HG02678 (cell line): ENCODE measurements at regions not wholly inside any gene's neighbourhood (a gene's known extent, or its start where the extent isn't known, plus 50 kb on each side); places are given as distances from the start of the nearest gene placed in this dataset.

ENCODE experiments used
- ATAC-seq: cut with Tn5 transposase; IDR thresholded peaks from one replicate; pipeline ENCODE4 v1.9.1; 2021; ENCODE audit warnings: mild to moderate bottlenecking, moderate library complexity; ENCODE audit not compliant: unreplicated experiment

DNA sequence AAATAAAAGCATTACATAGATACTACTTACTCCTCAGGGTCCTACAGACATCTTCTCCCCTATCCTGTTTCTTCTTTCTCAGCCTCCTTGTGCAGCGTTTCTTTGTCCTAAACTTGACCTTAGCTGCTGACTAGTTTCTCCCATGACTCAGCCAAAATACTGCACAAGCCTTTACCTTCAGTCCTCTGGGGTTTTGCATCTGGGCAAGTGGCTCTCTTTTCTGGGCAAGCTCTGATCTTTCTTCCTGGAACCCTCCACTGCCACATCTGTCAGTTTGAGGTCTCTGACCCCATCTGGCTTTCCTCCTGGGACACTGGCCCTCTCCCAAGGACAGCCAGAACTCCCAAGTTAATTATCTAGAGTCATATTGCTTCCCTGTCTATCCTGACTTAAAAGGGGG, 838.4 kb downstream of the DHX35 start:
- peak; percentile 73 for ATAC-seq

DNA sequence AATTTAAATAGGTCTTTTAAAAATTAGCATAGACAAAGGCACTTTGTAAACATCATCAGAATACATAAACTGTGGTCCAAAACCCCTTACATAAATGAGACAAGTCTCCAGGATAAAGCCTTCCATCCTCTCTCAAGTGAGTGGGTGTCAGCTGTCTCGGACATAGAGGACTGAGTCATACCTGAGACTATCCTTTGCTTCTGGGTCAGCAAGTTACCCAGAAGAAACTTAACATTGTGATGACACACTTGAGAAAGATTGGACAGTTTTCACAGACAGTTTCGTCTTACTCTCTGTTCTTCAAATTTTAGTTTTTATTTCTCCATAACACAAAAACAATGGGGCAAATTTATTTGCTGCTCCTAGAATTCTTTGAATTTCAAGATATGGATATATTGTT, 838.0 kb downstream of the DHX35 start:
- ATAC-seq = peak; percentile 80

DNA sequence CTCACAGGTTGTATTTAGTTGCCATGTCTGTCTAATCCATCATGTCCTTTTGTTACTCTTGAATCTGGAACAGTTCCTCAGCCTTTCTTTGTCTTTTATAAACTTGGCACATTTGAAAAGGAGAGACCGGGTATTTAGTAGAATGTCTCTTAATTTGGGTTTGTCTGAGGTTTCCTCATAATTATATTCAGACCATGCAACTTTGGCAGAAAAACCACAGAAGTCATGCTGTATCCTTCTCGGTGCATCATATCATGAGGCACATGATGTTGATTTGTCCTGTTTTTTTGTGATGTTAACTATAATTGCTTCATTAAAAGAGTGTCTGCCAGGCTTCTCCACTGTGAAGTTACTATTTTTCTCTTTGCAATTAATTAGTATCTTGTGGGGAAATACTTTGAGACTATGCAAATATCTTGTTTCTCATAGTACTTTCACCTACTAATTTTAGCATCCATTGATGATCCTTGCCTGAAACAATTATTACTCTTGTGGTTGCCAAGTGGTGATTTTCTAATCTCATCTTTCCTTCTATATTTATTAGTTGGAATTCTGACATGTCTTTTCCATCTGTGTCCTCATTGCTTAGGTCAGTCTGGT, 837.3 kb downstream of the DHX35 start:
- ATAC-seq = no peak

GRCh38 chr20:39795401-39796272, 833.5 kb downstream of the DHX35 start:
- ATAC-seq = no peak

GRCh38 chr20:39792334-39792733, 830.2 kb downstream of the DHX35 start:
- ATAC-seq = no peak

- peak; percentile 71 for ATAC-seq
Measured at GRCh38 chr20:39789411-39789810, 827.3 kb downstream of the DHX35 start.

GRCh38 chr20:39785252-39785917, 823.2 kb downstream of the DHX35 start:
- no peak for ATAC-seq

- ATAC-seq = no peak
Measured at GRCh38 chr20:39784693-39785092, 822.5 kb downstream of the DHX35 start.

- no peak for ATAC-seq
Measured at GRCh38 chr20:39778847-39779604, 816.9 kb downstream of the DHX35 start.

- peak; percentile 65 for ATAC-seq
Measured at GRCh38 chr20:39778431-39778830, 816.3 kb downstream of the DHX35 start.

- ATAC-seq = no peak
Measured at GRCh38 chr20:39777610-39778009, 815.5 kb downstream of the DHX35 start.

- no peak for ATAC-seq
Measured at GRCh38 chr20:39775110-39775509, 813.0 kb downstream of the DHX35 start.

GRCh38 chr20:39773380-39774000, 811.3 kb downstream of the DHX35 start:
- no peak for ATAC-seq

- no peak for ATAC-seq
Measured at GRCh38 chr20:39767352-39767751, 805.2 kb downstream of the DHX35 start.

- no peak for ATAC-seq
Measured at GRCh38 chr20:39766333-39766732, 804.2 kb downstream of the DHX35 start.

DNA sequence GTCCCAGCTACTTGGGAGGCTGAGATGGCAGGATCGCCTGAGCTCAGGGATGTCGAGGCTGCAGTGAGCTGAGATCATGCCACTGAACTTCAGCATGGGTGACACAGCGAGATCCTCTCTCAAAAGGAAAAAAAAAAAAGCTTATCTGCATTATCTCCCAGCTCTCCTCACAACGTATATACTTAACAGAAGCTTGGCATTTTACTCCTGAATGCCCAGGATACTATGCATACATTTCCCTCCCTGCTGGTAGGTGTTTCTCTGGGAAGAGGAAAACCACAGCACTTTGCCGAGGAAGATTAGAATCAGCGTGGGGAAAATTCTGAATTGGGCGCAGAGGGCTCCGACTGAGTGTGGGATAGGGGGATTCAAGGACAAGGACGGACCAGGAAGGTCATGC, 800.6 kb downstream of the DHX35 start:
- ATAC-seq = no peak

DNA sequence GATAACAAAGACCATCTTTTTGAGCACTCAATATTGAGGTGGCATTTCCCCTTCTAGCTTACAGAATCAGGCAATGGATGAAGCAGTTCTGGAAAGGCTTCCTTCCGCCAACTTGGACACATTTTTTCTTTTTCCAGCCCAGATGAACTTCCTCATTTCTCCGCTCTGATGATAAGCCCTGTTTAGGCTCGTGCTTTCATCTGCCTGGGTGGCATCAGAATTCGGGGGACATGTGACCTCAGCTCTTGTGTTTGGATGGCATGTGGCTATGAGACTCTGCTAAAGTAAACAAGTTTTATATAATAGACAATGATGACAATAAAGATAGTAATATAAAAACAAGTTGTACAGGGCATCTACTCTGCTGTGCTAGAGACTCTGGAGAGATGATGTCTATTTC, 796.7 kb downstream of the DHX35 start:
- ATAC-seq = no peak

DNA sequence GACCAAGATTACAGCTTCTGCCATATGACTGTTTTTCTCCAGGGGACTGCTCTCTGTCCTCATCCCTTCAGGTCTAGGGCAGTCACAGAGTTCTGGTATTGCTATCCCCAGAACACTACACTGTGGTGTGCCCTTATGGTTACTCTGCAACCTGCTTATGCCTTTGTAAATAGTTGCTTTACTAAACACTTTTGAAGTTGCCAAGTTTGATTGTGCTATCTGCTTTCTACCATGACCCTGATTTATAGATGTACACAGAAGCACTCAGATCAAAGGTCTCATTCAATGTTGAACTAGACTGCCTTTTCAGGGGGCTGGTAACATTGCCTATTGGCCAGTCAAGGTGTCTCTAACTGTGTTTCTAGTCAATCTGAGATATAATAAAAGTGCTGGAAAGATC, 794.7 kb downstream of the DHX35 start:
- no peak for ATAC-seq

DNA sequence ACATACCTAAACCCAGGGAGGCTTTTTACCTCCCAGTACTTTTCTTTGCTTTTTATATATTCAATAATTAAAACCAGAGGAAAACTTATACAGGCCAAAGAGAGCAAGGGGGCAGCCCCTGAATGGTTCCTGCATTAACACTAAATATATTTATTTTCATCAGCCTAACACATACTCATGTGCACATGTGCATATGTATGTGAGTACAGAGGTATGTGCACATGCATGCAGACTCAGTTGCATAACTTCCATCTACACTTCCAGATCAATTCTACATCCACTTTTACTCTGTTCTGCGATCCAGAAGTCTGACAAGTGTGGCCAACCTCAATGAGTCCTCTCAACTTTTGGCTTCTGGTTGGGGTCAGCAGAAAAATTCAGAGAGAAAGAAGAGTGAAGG, 794.2 kb downstream of the DHX35 start:
- ATAC-seq = no peak

DNA sequence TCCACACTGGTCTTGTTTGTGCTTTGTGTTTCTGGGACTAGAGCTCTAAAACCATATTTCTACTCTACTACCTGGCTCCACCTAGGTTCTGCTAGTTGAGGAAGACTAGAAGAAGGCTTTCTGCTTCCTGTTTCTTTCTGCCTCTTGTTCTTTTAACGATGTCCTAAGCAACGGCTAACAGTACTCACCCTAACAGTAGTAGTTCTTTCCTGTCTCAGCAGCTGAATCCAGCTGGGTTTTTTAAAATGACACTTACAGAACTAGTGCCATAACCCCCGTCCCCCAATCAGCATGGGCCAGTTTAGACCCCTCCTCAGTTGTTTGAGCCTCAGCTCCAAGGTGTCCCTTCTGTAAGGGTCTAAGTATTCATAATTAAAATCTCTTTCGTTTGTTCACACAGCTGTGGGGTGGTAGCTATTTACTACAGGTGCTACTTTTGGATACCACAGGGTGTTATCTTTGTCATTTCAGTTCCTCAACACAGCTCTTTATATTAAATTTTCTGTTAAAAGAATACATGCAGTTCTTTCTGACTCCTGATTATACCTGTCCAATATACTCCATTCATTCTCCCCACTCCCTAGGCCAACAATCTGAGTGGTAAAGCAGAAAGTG, 790.2 kb downstream of the DHX35 start:
- ATAC-seq = peak; percentile 55
